Activated naive CD4-positive, alpha-beta T cell treated with Interleukin-2 at 50 U/mL for 16 hours (primary cell): ENCODE measurements at regions not wholly inside any gene's neighbourhood (a gene's known extent, or its start where the extent isn't known, plus 50 kb on each side); places are given as distances from the start of the nearest gene placed in this dataset.
"Not testable (repeated sequence)": the region's sequence is repeated elsewhere in the genome, so short reads cannot be mapped to it uniquely, and the experiment has no call there.

Experiments
- DNase-seq: peaks from one replicate; pipeline ENCODE4 v3.0.0-alpha.2; 2020

- DNase-seq: no peak
Measured at GRCh38 chr10:10661176-10661575, 356.5 kb upstream of the CELF2 start.

- DNase-seq: no peak
Measured at GRCh38 chr10:10662716-10663408, 354.8 kb upstream of the CELF2 start.

DNA sequence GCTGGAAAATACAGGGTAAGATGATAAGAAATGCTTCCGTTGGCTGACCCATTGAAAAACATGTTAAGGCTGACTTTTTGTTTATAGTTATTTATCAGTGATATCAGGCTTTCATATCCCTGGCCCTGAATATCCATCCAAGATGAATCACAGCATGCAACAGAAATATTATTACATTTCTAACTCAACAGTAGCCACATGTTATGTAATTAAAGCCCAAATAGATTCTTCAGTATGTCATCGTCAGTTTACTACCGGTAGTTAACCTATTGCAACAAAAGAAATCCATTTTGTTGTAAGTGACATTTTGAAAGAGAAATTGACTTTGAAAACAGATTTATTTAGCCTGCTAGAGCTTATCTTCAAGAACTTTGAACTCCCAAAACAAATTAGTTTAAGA lies 354.1 kb upstream of the CELF2 start:
- DNase-seq: no peak

- DNase-seq: no peak
Measured at GRCh38 chr10:10665750-10666149, 351.9 kb upstream of the CELF2 start.

- DNase-seq: no peak
Measured at GRCh38 chr10:10667466-10667865, 350.2 kb upstream of the CELF2 start.

DNA sequence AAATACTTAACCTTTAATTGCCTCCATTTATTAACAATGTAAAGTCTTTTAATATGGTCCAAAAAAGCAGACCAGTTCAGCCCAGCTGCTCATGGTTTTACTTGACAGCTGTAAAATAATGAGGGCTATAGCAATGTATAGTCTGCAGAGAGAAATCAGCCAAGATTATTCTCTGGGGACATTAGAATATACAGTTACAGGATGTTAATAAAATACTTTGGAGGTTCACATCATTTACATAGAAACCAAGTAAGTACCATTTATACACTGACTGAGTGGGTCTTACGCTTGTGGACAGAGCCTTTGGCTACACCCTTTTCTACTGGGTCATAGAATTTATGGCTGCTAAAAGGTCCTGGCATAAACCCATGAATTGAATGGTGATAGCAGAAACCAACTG lies 340.7 kb upstream of the CELF2 start:
- DNase-seq: no peak

GRCh38 chr10:10677479-10677878 lies 340.2 kb upstream of the CELF2 start:
- DNase-seq: no peak

DNA sequence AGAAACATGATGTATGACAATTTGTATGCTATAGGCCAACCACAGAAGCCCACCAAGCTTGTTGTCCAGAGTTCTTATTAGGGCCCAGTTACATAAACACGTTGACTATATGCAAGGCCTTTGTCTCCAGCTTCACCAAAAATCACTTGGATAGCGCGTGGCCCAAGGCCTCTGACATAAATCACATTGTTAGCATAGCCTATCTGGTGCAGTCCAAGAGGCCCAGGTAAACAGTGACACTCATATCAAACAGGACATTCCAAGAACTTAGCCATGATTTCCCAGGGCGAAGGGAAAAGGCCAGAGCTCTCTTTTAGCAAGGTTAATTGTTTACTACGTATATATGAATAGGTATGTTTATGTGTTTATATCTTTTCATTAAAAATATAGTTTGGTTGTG lies 337.2 kb upstream of the CELF2 start:
- DNase-seq: no peak

DNA sequence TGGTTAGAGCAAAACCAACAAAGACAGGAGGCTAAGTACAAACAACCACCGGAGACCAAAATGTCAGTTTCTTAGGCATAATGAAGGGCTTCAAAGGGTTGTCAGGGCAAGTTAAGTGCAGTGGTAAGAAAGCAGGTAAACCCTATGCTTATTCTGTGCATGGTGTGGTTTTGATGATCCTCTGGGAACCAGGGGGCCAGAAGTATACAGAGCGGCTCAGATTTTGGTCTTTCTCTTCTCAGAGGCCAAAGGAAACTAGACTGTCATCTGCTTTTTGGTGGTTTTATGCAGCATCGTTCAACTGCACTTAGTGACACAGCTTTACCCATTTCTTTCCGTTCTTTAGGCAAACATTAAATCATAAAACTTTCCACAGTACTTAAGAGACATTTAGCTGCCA lies 332.7 kb upstream of the CELF2 start:
- DNase-seq: no peak

DNA sequence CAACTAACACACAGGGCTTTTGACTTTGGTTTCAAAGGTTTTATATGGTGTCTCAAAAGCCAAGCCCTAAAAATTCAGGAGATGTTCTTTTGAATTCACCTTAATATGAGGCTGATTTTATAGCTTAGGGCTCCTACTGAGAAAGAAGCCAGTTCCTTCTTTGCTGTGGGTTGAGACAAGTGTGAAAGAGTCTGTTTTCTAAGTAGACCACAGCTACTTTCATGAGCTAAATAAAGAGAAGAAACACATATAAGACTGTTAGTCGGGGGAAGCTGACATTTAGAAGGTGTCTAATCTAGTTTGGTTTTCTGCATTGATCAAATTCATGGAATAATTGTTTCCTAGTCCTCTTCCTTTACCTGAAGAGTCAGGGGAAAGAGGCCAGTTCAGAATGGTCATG lies 332.1 kb upstream of the CELF2 start:
- DNase-seq: no peak

GRCh38 chr10:10687751-10688150 lies 329.9 kb upstream of the CELF2 start:
- no peak for DNase-seq

DNA sequence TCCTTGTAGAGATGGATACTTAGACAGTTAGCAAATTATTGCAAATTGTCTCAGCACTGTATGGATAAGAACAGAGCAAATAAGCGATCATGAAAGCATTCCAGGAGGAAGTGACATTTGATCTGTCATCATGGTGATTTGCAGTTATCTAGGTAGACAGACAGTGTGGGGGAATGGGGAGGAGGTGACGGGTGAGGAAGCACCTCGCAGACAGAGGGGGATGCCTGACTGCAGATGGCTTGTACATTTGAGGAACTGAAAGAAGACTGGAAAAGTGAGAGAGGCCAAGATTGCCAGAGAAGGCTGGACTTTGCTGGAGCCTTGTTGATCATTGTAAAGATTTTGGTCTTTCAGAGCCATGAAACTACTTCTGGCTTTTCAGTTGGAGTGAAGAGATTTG lies 318.2 kb upstream of the CELF2 start:
- DNase-seq: no peak

DNA sequence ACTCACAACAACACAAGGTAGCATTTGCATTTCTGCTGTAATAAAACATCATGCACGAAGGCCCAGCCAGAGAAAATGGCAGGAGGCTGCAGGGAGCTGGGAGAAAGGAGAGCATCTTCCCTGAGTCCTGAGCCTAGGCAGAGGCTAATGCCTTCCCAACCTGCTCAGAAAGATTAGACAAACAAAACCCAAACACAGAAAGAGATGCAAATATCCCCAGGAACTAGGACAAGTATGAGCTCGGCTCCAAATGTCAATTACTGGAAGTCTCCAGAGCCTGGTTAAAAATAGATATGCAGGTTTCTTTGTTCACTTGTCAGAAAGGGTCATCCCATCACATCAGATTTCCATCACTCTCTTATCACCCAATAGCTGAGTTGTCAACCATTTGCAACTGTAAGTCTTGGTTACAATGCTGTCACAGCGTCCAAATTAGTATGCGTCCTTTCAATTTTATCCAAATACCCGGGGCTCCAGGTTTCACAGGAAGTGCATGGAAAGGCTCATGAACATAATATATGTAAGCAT lies 316.5 kb upstream of the CELF2 start:
- DNase-seq: no peak

DNA sequence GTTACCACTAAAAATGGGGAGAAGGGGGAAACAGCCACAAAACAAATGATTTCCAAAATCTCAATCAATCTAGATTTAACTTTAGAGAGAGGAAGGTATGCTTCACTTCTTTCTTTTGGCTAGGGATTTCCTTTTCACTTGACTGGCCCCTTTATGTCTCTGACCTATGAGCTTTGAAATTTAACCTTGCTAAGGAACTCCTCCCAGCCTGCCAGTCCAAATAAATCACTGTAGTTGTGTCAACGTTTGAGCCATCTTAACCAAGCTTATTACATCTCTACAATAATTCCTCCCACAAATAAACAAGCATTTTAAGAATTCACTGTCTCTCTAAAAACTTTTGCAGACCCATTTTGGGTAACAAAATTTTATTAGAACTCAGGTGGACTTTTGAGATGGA lies 315.5 kb upstream of the CELF2 start:
- DNase-seq: no peak

- no peak for DNase-seq
Measured at GRCh38 chr10:10703382-10703781, 314.3 kb upstream of the CELF2 start.

DNA sequence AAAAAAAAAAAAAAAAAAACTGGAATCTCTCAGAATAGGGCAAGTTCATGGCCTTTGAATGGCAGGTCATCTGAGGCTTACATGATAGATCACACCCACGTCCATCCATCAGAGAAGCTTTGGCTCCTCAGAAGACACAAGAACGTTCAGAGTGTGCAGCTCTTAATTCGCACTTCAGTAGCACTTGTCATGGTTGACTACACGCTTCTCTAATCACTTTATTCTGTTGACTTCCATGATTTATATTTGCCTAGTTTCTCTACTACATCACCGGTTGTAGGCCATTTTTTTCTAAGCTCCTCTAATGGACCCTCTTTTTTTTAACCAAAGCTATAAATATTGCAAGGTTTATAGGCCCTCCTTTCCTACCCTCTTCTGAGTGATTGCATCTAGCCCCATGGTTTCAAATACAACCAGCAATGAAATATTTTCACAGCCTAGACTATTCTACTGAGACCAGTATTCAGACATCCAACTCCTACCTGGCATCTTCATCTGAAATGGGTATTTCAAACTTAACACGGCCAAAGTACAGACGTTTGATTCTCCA lies 305.4 kb upstream of the CELF2 start:
- DNase-seq: no peak

DNA sequence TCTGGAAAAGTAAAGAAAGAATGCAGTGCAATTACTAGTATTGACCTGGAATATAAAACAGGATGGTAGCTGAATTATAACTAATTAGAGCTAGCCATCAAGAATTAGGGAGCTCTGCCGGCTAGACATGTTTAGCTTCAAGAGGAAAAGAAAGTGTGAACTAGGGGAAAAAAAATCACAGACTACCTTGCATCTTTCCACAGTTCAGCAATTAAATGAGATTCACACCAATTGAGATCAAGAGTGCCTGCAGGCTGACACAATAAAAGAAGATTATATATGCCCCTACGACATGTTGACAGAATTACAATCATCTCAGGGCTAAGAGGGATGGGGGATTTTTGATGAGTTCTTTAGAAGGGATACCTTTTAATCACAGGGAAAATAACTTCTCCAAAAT lies 303.3 kb upstream of the CELF2 start:
- DNase-seq: no peak

DNA sequence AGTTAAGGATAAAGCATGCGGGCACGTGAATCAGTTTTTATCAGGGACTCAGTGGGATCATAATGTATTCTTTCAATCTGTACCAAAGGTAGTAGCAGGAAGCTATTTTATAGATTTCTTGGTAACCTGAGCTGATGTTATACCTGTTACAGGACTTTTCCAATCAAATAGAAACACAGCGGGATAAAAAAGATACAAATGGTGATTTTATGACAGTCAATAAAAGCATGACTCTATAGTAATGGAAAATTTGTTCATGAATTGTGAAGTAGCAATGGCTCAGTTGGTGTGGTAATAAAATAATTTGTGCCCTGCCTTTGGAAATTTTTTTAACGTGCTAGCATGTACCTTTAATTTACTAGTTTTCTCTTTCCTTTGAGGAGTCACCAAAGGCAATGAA lies 300.7 kb upstream of the CELF2 start:
- no peak for DNase-seq

DNA sequence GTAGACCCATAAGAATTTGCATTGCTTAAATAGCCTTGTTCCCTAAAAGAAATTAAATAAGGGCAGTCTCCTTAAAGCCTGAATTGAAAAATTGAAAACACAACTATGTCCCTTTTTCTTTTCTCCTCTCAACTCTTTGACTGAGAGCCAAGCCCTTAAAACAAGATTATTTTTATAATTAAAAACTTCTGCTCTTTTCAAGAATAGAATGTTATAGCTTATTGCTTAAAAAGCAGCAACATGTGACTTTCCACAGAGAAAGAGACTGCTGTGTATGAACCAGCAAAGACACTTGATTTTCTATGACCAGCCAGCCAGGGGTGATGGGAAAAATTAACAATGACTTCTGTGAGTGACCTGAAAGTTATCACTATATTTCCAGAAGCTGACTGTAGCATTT lies 295.2 kb upstream of the CELF2 start:
- DNase-seq: no peak

DNA sequence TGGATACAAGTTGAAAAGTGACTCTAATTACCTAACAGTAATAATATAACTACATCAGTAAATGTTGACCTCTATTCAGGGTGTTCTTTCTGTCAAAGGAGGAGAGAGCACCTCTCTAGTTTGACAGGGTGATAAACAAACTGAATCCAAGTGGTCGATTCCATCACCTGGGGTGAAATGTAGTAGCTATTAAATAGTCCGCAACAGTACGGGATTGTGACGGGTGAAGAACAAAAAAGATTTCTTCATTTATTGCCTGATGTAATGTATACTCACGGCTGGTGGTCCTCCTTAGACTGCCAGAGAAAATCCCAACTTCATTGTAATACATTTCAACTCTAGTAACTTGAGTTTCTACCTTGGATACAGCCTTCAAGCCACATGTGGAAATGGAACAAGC lies 292.5 kb upstream of the CELF2 start:
- DNase-seq: no peak

DNA sequence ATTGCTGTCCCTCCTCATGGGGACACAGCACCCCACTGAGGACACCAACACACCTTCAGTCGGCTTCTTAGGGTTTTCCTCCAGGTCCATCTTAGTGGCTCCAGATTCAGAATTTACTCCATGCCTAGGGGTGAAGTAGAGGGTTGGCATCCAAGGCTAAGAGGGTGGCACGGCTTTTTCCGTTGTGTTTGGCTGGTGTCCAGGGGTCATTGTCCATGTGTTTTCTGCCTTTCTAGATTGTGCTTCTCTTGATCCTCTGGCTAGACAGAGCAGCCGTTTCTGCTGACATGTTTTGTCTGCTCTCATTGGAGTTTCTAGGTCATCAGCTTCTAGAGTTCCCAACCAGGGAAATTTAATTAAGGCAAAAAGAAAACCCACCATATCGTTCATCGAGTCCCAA lies 291.6 kb upstream of the CELF2 start:
- no peak for DNase-seq

- not testable (repeated sequence) for DNase-seq
Measured at GRCh38 chr10:10727411-10727810, 290.3 kb upstream of the CELF2 start.

- DNase-seq: no peak
Measured at GRCh38 chr10:10727812-10728211, 289.9 kb upstream of the CELF2 start.

DNA sequence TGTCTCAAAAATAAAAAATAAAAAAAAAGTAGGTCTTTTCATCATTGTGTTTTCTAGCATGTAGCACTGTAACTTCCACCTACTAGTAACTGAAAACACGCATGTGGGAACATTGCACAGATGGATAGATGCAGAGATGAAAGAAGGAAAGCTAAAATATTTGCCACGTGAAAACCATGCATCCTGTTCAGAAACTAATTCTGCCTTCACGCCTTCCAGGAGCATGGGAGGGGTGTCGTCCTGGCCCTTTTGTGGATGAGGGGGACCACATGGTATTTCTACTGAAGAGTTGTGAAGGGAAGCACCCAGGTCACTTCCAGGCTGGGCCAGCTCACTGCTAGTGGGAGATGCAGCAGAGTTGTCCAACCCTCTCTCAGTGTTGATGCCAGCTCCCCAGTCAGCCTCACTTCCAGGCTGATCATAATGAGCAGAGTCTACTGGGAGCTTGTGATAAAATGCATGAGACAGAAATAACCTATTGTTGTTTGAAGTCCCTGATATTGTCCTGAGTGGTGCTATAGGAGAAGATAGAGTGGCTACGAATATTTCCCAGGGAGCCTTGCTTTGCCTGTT lies 287.1 kb upstream of the CELF2 start:
- DNase-seq: no peak

DNA sequence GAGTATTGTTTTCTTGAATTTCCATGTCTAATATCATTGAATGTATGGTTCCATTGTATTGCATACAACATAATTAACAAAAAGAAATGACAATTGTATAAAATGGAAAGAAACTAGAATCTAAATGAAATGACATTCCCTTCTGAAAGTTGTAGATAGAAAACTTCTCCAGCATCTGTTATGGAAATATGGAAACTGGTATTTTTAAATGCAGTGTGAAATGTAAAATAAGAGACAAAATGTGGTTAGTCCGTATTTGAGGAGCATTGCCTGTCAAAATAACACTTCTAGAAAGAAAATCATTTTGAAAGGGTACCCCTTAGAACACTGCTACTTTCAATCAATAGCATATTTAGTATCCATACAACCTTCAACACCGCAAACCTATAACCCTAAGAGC lies 286.3 kb upstream of the CELF2 start:
- no peak for DNase-seq
